ENCODE measurements at regions not wholly inside any gene's neighbourhood (a gene's known extent, or its start where the extent isn't known, plus 50 kb on each side); places are given as distances from the start of the nearest gene placed in this dataset.

- no TSS peak for BruUV-seq (replicated peaks)
- RAD21 ChIA-PET (ENCODE audit: low non-redundant PET in 1 of 2, low total read pairs in 2 of 2, uncharacterized antibody in 2 of 2, unreplicated experiment in 2 of 2): no interaction called here
- Histone ChIP-seq H3K27me3 (ENCODE audit: insufficient read depth, low read length) (no peaks in the 10 kb centered on the region), H3K4me1 (ENCODE audit: control insufficient read depth in 1 of 2, insufficient read depth in 2 of 2, low read length in 2 of 2) (no peaks in the 10 kb centered on the region), H4K20me1 (ENCODE audit: insufficient read depth) (no peaks in the 10 kb centered on the region), H3K27ac (ENCODE audit: low read depth, low read length) (no peak overlapping the region), H3K79me2 (ENCODE audit: insufficient read depth, low read length) (no peaks in the 10 kb centered on the region), H3K9ac (ENCODE audit: low read length) (no peak overlapping the region), H3K36me3 (ENCODE audit: control insufficient read depth in 1 of 2, insufficient read depth in 2 of 2, low read length in 2 of 2) (no peaks in the 10 kb centered on the region), H3K4me3 (replicated peaks in 1 of 2; ENCODE audit: low read depth in 1 of 2, low read length in 2 of 2) (no peak overlapping the region), H2AFZ (ENCODE audit: low read depth, low read length, poor library complexity, severe bottlenecking) (peak overlapping the region; percentile 69), H3K4me2 (ENCODE audit: low read length) (no peak overlapping the region), H3K9me2 (ENCODE audit: insufficient read depth) (no peaks in the 10 kb centered on the region; the same call in 1 of the 2 replicates), H3K9me3 (ENCODE audit: control insufficient read depth in 1 of 2, insufficient read depth in 1 of 2, low read depth in 1 of 2, low read length in 2 of 2) (no peaks in the 10 kb centered on the region)
- POLR2A ChIA-PET: no interaction called here
- no peak for DNase-seq (ENCODE audit: low read depth, low spot score)
- CTCF ChIA-PET: no interaction called here
- ATAC-seq: no peak
- TF ChIP-seq TCF7L2 (IDR thresholded peaks at IDR 0.05; ENCODE audit: borderline replicate concordance, extremely low read depth, insufficient read depth, insufficient read length) (no peak), EZH2phosphoT487 (IDR thresholded peaks at IDR 0.05; ENCODE audit: borderline replicate concordance) (no peak), SRF (IDR thresholded peaks at IDR 0.05; ENCODE audit: low read depth) (no peak), ATF3 (IDR thresholded peaks at IDR 0.05) (no peak), SP1 (IDR thresholded peaks at IDR 0.05; ENCODE audit: low read depth) (no peak), ELF1 (IDR thresholded peaks at IDR 0.05; ENCODE audit: borderline replicate concordance, low read depth) (no peak), SIN3A (IDR thresholded peaks at IDR 0.05; ENCODE audit: low read depth) (no peak), MAX (IDR thresholded peaks at IDR 0.05) (no peak), CEBPB (IDR thresholded peaks at IDR 0.05; ENCODE audit: low read depth) (no peak), YY1 (IDR thresholded peaks at IDR 0.05; ENCODE audit: extremely low read depth, insufficient replicate concordance, low read depth, low read length) (no peak), REST (IDR thresholded peaks at IDR 0.05; ENCODE audit: low read depth) (no peak), EZH2 (IDR thresholded peaks at IDR 0.05) (no peak), CBX3 (IDR thresholded peaks at IDR 0.05; ENCODE audit: low read depth) (no peak), POLR2A (IDR thresholded peaks at IDR 0.05; ENCODE audit: borderline replicate concordance, extremely low read depth, insufficient read depth, insufficient read length) (no peak)
- intact Hi-C loops (cut with micrococcal nuclease): no loop called here
Measured at GRCh38 chr15:36399276-36399675, 180.2 kb upstream of the CDIN1 start.

All from HCT116 (cell line).